Cardiac fibroblast (primary cell): ENCODE measurements at regions not wholly inside any gene's neighbourhood (a gene's known extent, or its start where the extent isn't known, plus 50 kb on each side); places are given as distances from the start of the nearest gene placed in this dataset.

Source experiments
- DNase-seq, 2 donors: peaks; one replicate each; pipeline versions ENCODE4 v3.0.0 to v3.0.0-alpha.2; 2010; ENCODE audit warnings: low read depth in 2 of 2
- H3K4me3 ChIP-seq, 2 donors: replicated peaks in 1 of 2; 1 replicate in 1 of 2; 2 replicates in 1 of 2; pipeline ENCODE4 v1.5.1; 2011; ENCODE audit warnings: low read depth in 2 of 2, low read length in 2 of 2, mild to moderate bottlenecking in 2 of 2, moderate library complexity in 1 of 2
- TF ChIP-seq, protein P1 (sequence below): IDR thresholded peaks from one replicate; pipeline ENCODE4 v1.5.1; 2011; ENCODE audit warnings: low read depth, mild to moderate bottlenecking, low read length, inconsistent platforms

DNA sequence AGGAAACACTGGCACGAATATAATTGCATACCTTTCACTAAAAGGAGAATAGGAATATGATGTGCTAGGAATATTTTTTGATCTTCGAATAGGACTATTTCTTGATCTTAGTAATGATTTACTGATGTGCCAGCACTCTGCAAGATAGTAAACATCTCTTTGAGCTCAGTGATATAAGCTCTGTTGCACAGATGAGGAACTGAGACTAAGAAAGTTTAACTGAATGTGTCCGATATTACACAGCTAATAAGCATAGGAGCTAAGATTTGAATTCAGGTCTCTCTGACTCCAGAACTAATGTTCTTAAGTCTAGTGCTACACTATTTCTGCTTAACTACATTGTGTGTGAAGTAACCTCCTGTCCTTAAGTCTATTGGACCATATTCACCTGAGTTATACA, 98.4 kb upstream of the PTPRZ1 start:
- no peak overlapping the region for H3K4me3 ChIP-seq
- TF ChIP-seq, protein P1, sequence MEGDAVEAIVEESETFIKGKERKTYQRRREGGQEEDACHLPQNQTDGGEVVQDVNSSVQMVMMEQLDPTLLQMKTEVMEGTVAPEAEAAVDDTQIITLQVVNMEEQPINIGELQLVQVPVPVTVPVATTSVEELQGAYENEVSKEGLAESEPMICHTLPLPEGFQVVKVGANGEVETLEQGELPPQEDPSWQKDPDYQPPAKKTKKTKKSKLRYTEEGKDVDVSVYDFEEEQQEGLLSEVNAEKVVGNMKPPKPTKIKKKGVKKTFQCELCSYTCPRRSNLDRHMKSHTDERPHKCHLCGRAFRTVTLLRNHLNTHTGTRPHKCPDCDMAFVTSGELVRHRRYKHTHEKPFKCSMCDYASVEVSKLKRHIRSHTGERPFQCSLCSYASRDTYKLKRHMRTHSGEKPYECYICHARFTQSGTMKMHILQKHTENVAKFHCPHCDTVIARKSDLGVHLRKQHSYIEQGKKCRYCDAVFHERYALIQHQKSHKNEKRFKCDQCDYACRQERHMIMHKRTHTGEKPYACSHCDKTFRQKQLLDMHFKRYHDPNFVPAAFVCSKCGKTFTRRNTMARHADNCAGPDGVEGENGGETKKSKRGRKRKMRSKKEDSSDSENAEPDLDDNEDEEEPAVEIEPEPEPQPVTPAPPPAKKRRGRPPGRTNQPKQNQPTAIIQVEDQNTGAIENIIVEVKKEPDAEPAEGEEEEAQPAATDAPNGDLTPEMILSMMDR = no peak
- DNase-seq = no peak

GRCh38 chr7:121766676-121767075, 106.3 kb upstream of the PTPRZ1 start:
- no peak for DNase-seq
- no peak overlapping the region for H3K4me3 ChIP-seq
- TF ChIP-seq, protein P1 = no peak

GRCh38 chr7:121761399-121761798, 111.6 kb upstream of the PTPRZ1 start:
- no peak overlapping the region for H3K4me3 ChIP-seq
- peak in 1 of 2 donors; percentile 12 for DNase-seq
- TF ChIP-seq, protein P1 = no peak

- no peak for DNase-seq
Measured at GRCh38 chr7:121755818-121756552, 117.0 kb upstream of the PTPRZ1 start.

GRCh38 chr7:121755286-121755685, 117.7 kb upstream of the PTPRZ1 start:
- no peak overlapping the region for H3K4me3 ChIP-seq
- TF ChIP-seq, protein P1 = no peak
- DNase-seq = peak in 1 of 2 donors; percentile 1

More at GRCh38 chr7:121755818-121756552, 117.0 kb upstream of the PTPRZ1 start:
- TF ChIP-seq, protein P1 = no peak
- no peak overlapping the region for H3K4me3 ChIP-seq

GRCh38 chr7:121753944-121754343, 119.0 kb upstream of the PTPRZ1 start:
- DNase-seq = no peak
- H3K4me3 ChIP-seq = no peak overlapping the region
- TF ChIP-seq, protein P1 = no peak
